Vagina (tissue), 2 donors: ENCODE measurements at regions not wholly inside any gene's neighbourhood (a gene's known extent, or its start where the extent isn't known, plus 50 kb on each side); places are given as distances from the start of the nearest gene placed in this dataset.

Source experiments
- DNase-seq, 2 donors: peaks; one replicate each; pipeline ENCODE4 v3.0.0-alpha.2; 2017; ENCODE audit errors: extremely low spot score in 2 of 2
- H3K27ac ChIP-seq: fragments of 200-600 bp; sonication (generic); one replicate; pipeline ENCODE4 v1.5.1; 2019
- H3K27me3 ChIP-seq: fragments of 200-600 bp; sonication (generic); one replicate; pipeline ENCODE4 v1.5.1; 2019
- H3K36me3 ChIP-seq, 2 donors: fragments of 200-600 bp; sonication (generic); one replicate each; pipeline ENCODE4 v1.5.1; 2017 to 2019
- H3K4me1 ChIP-seq: fragments of 200-600 bp; sonication (generic); one replicate; pipeline ENCODE4 v1.5.1; 2019
- H3K4me3 ChIP-seq, 2 donors: fragments of 200-600 bp; sonication (generic); 1 replicate in 1 of 2; 2 replicates in 1 of 2; pipeline ENCODE4 v1.5.1; 2016 to 2019
- H3K9me3 ChIP-seq: fragments of 200-600 bp; sonication (generic); one replicate; pipeline ENCODE4 v1.5.1; 2019
- POLR2A ChIP-seq, 2 donors: fragments of 450-650 bp; IDR thresholded peaks; one replicate each; pipeline ENCODE4 v1.6.1; 2017; ENCODE audit warnings: antibody characterized with exemption in 2 of 2, mild to moderate bottlenecking in 2 of 2, moderate library complexity in 2 of 2
- POLR2AphosphoS5 ChIP-seq, 2 donors: sonication (generic); formaldehyde crosslinking; IDR thresholded peaks; one replicate each; pipeline ENCODE4 v1.9.0; 2017; ENCODE audit warnings: antibody characterized with exemption in 2 of 2, mild to moderate bottlenecking in 2 of 2, low read depth in 1 of 2; ENCODE audit not compliant: insufficient read depth in 1 of 2
- intact Hi-C: fragments of 100-400 bp; cut with DNase I; formaldehyde crosslinking; loops from one replicate; pipeline ENCODE4 v1.15.1; 2023
- TF ChIP-seq, protein P1 (sequence below), 3 experiments: fragments of 450-650 bp in 2 of 3; fragments of 200-600 bp in 1 of 3; sonication (generic) in 1 of 3; IDR thresholded peaks; one replicate each; pipeline ENCODE4 v1.5.1; 2017 to 2019; ENCODE audit warnings: antibody characterized with exemption in 3 of 3, mild to moderate bottlenecking in 2 of 3, moderate library complexity in 2 of 3

DNA sequence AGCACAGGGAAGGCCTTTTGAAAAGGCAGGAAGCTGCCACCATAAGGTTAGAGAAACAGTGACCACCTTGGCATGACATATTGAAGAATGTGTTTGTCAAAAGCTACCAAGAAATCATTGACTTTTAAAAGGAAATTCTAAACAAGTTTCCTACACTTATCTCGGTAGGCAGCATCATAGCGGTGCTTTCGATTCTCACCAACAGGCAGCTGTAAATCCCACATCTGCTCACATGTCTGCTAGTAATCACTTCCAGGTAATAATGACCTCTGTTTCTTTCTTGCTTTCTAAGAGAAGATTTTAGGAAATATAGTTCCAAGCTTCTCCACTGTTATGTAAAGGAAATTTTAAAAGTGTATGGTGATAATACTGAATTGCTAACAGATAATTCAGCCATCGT lies 821.1 kb upstream of the FOXG1 start:
- H3K36me3 ChIP-seq, result no peaks in the 10 kb centered on the region
- no peak overlapping the region for H3K4me3 ChIP-seq
- DNase-seq, result no peak
- no peak overlapping the region for H3K27ac ChIP-seq
- no peaks in the 10 kb centered on the region for H3K27me3 ChIP-seq
- intact Hi-C loops, result no loop called here
- H3K9me3 ChIP-seq, result no peaks in the 10 kb centered on the region
- no peaks in the 10 kb centered on the region for H3K4me1 ChIP-seq
- TF ChIP-seq, protein P1, sequence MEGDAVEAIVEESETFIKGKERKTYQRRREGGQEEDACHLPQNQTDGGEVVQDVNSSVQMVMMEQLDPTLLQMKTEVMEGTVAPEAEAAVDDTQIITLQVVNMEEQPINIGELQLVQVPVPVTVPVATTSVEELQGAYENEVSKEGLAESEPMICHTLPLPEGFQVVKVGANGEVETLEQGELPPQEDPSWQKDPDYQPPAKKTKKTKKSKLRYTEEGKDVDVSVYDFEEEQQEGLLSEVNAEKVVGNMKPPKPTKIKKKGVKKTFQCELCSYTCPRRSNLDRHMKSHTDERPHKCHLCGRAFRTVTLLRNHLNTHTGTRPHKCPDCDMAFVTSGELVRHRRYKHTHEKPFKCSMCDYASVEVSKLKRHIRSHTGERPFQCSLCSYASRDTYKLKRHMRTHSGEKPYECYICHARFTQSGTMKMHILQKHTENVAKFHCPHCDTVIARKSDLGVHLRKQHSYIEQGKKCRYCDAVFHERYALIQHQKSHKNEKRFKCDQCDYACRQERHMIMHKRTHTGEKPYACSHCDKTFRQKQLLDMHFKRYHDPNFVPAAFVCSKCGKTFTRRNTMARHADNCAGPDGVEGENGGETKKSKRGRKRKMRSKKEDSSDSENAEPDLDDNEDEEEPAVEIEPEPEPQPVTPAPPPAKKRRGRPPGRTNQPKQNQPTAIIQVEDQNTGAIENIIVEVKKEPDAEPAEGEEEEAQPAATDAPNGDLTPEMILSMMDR (IDR thresholded peaks at IDR 0.05), result no peak
- TF ChIP-seq POLR2A (IDR thresholded peaks at IDR 0.05), result no peak
- TF ChIP-seq POLR2AphosphoS5 (IDR thresholded peaks at IDR 0.05; ENCODE audit: insufficient read depth in 1 of 2, low read depth in 1 of 2), result no peak

DNA sequence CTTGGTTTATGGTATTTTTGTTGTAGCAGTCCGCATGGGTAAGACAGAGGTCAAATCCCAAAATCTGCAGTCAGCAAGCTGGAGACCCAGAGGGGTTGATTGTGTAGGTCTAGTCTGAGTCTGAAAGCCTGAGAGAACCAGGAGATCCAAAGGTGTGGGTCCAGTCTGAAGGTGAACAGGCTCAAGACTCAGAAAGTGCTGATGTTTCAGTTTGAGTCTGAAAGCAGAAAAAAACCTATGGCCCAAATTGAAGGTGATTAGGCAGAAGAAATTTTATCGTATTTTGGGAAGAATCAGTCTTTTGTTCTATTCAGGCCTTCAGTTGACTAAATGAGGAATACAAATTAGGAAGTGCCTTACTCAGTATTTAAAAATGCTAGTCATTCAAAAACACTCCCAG lies 807.8 kb upstream of the FOXG1 start:
- H3K27me3 ChIP-seq, result no peaks in the 10 kb centered on the region
- no peak overlapping the region for H3K27ac ChIP-seq
- no peak overlapping the region for H3K4me3 ChIP-seq
- H3K9me3 ChIP-seq, result no peaks in the 10 kb centered on the region
- DNase-seq, result no peak
- H3K36me3 ChIP-seq, result no peaks in the 10 kb centered on the region
- TF ChIP-seq, protein P1 (IDR thresholded peaks at IDR 0.05), result no peak
- TF ChIP-seq POLR2A (IDR thresholded peaks at IDR 0.05) (no peak), POLR2AphosphoS5 (IDR thresholded peaks at IDR 0.05; ENCODE audit: insufficient read depth in 1 of 2, low read depth in 1 of 2) (no peak)
- intact Hi-C loops, result no loop called here
- H3K4me1 ChIP-seq, result no peaks in the 10 kb centered on the region

- Histone ChIP-seq H3K36me3 (no peaks in the 10 kb centered on the region), H3K27ac (no peak overlapping the region), H3K4me3 (no peak overlapping the region), H3K9me3 (no peaks in the 10 kb centered on the region), H3K27me3 (no peaks in the 10 kb centered on the region), H3K4me1 (no peaks in the 10 kb centered on the region)
- TF ChIP-seq POLR2AphosphoS5 (IDR thresholded peaks at IDR 0.05; ENCODE audit: insufficient read depth in 1 of 2, low read depth in 1 of 2) (no peak), POLR2A (IDR thresholded peaks at IDR 0.05) (no peak)
- TF ChIP-seq, protein P1 (IDR thresholded peaks at IDR 0.05), result no peak
- no peak for DNase-seq
- intact Hi-C loops, result no loop called here
Measured at GRCh38 chr14:27995691-27996090, 770.9 kb upstream of the FOXG1 start.

DNA sequence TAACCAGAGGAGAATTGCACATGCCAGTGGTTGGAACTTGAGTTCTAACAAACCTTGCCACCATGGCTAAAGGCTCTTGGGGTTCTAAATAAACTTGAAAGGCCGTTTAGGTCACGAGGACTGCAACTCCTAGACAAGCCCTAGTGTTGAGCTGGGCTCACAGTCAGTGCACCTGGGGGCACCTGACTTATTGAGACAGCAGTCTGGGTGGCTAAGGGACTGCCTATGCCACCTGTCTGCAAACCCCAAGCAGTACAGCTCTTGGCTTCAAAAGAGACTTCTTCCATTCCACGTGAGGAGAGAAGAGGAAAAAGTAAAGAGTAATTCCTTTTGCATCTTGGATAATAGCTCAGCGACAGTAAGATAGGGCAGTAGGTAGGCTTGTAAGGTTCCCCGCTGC lies 765.6 kb upstream of the FOXG1 start:
- TF ChIP-seq POLR2A (IDR thresholded peaks at IDR 0.05) (no peak), POLR2AphosphoS5 (IDR thresholded peaks at IDR 0.05; ENCODE audit: insufficient read depth in 1 of 2, low read depth in 1 of 2) (no peak)
- TF ChIP-seq, protein P1 (IDR thresholded peaks at IDR 0.05), result no peak
- intact Hi-C loops, result no loop called here
- Histone ChIP-seq H3K9me3 (no peaks in the 10 kb centered on the region), H3K4me1 (no peaks in the 10 kb centered on the region), H3K27ac (no peak overlapping the region), H3K36me3 (no peaks in the 10 kb centered on the region), H3K27me3 (no peaks in the 10 kb centered on the region), H3K4me3 (no peak overlapping the region)
- no peak for DNase-seq

DNA sequence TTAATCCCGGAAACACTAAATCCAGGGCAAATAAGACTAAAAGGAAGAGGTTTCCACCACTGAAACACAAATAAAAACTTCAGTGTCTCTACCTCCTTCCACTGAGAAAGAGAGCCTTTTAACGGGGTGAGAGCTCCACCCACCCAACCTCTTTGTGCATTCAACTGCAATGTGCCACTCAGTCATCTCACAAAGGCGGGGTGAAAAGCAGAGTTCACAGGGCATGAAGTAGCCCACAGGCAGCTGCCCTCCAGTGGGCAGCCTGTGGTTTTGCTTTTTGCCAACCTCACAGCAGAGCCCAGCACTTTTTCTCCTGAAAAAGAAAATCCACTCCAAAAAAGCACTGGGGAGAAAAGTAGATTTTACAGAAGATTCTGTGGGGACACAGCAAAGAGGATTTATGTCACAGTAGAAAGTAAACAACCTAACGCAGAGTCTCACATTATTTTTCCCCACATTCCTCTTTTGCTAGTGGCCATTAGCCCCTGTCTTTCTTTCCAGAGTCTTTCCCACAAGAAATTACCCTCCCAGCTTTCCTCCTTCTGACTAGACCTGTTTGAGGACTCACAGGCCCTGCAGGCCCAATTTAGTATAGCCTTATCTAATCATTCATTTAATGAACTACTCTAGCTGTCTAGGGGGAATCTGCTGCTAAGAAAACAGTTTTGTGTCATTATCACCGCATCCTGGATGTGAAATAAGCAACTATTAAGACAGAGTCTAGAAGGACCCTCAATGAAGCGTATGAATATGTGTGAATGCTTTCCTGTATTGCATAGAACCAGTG lies 753.8 kb upstream of the FOXG1 start:
- Histone ChIP-seq H3K36me3 (no peaks in the 10 kb centered on the region), H3K27ac (no peak overlapping the region), H3K27me3 (no peaks in the 10 kb centered on the region), H3K4me3 (no peak overlapping the region), H3K9me3 (no peaks in the 10 kb centered on the region), H3K4me1 (no peaks in the 10 kb centered on the region)
- intact Hi-C loops, result no loop called here
- TF ChIP-seq POLR2AphosphoS5 (IDR thresholded peaks at IDR 0.05; ENCODE audit: insufficient read depth in 1 of 2, low read depth in 1 of 2) (no peak), POLR2A (IDR thresholded peaks at IDR 0.05) (no peak)
- TF ChIP-seq, protein P1 (IDR thresholded peaks at IDR 0.05), result no peak
- DNase-seq, result no peak
